ENCODE measurements at regions not wholly inside any gene's neighbourhood (a gene's known extent, or its start where the extent isn't known, plus 50 kb on each side); places are given as distances from the start of the nearest gene placed in this dataset.

- Histone ChIP-seq H4K8ac (ENCODE audit: low read length) (no peak overlapping the region), H2AK5ac (ENCODE audit: low read length, severe bottlenecking) (no peak overlapping the region), H3K27me3 (ENCODE audit: control insufficient read depth in 1 of 2, insufficient read depth in 1 of 2, low read length in 2 of 2) (peaks cover 54 to 56% of the 10 kb centered on the region in 2 experiments), H3K18ac (ENCODE audit: low read depth in 1 of 2, low read length in 2 of 2) (no peak overlapping the region), H2AFZ (ENCODE audit: low read depth, low read length) (no peak overlapping the region), H3K4me2 (ENCODE audit: low read length, poor library complexity, severe bottlenecking) (no peak overlapping the region), H2BK15ac (ENCODE audit: low read depth, poor library complexity, severe bottlenecking) (no peak overlapping the region), H3K36me3 (ENCODE audit: control insufficient read depth in 1 of 2, insufficient read depth in 2 of 2, low read depth in 1 of 2, low read length in 2 of 2) (no peaks in the 10 kb centered on the region), H2BK12ac (ENCODE audit: low read length in 2 of 2) (no peak overlapping the region), H2BK5ac (ENCODE audit: low read depth, low read length, poor library complexity, severe bottlenecking) (no peak overlapping the region), H3K79me1 (replicated peaks; ENCODE audit: low read length, poor library complexity, severe bottlenecking) (no peaks in the 10 kb centered on the region), H3K9ac (ENCODE audit: low read length) (no peak overlapping the region), H3K23ac (ENCODE audit: low read length in 2 of 2) (no peak overlapping the region), H2BK120ac (ENCODE audit: low read depth, low read length) (no peak overlapping the region), H3K9me3 (ENCODE audit: control insufficient read depth, low read length) (no peaks in the 10 kb centered on the region), H3K4ac (ENCODE audit: low read depth in 1 of 2, low read length in 2 of 2) (no peak overlapping the region), H4K91ac (ENCODE audit: low read length) (no peak overlapping the region), H3K4me1 (ENCODE audit: control insufficient read depth, insufficient read depth, low read depth, low read length) (no peaks in the 10 kb centered on the region), H3K27ac (ENCODE audit: low read length, poor library complexity, severe bottlenecking) (no peak overlapping the region), H3K4me3 (ENCODE audit: insufficient read depth in 1 of 2, low read depth in 1 of 2, low read length in 2 of 2) (no peak overlapping the region), H3K14ac (ENCODE audit: low read length in 2 of 2) (no peak overlapping the region)
- no peak for DNase-seq
- WGBS, result 76% methylated on average over 9 of the region's 9 CpGs
Observed at GRCh38 chr16:87098976-87099720, 218.0 kb downstream of the C16orf95 start.

GRCh38 chr16:87100306-87101058, 216.7 kb downstream of the C16orf95 start:
- Histone ChIP-seq H2BK120ac (ENCODE audit: low read depth, low read length) (no peak overlapping the region), H3K79me1 (replicated peaks; ENCODE audit: low read length, poor library complexity, severe bottlenecking) (no peaks in the 10 kb centered on the region), H3K9me3 (ENCODE audit: control insufficient read depth, low read length) (no peaks in the 10 kb centered on the region), H3K18ac (ENCODE audit: low read depth in 1 of 2, low read length in 2 of 2) (no peak overlapping the region), H2BK12ac (ENCODE audit: low read length in 2 of 2) (no peak overlapping the region), H3K4me3 (ENCODE audit: insufficient read depth in 1 of 2, low read depth in 1 of 2, low read length in 2 of 2) (no peak overlapping the region), H3K9ac (ENCODE audit: low read length) (no peak overlapping the region), H3K23ac (ENCODE audit: low read length in 2 of 2) (no peak overlapping the region), H3K27me3 (ENCODE audit: control insufficient read depth in 1 of 2, insufficient read depth in 1 of 2, low read length in 2 of 2) (peaks cover 43 to 45% of the 10 kb centered on the region in 2 experiments), H3K36me3 (ENCODE audit: control insufficient read depth in 1 of 2, insufficient read depth in 2 of 2, low read depth in 1 of 2, low read length in 2 of 2) (no peaks in the 10 kb centered on the region), H2BK5ac (ENCODE audit: low read depth, low read length, poor library complexity, severe bottlenecking) (no peak overlapping the region), H3K27ac (ENCODE audit: low read length, poor library complexity, severe bottlenecking) (no peak overlapping the region), H3K14ac (ENCODE audit: low read length in 2 of 2) (peak overlapping the region in 1 of 2 experiments; percentile 26), H4K8ac (ENCODE audit: low read length) (no peak overlapping the region), H3K4ac (ENCODE audit: low read depth in 1 of 2, low read length in 2 of 2) (no peak overlapping the region), H2AK5ac (ENCODE audit: low read length, severe bottlenecking) (no peak overlapping the region), H2AFZ (ENCODE audit: low read depth, low read length) (no peak overlapping the region), H3K4me1 (ENCODE audit: control insufficient read depth, insufficient read depth, low read depth, low read length) (no peaks in the 10 kb centered on the region), H4K91ac (ENCODE audit: low read length) (no peak overlapping the region), H2BK15ac (ENCODE audit: low read depth, poor library complexity, severe bottlenecking) (no peak overlapping the region), H3K4me2 (ENCODE audit: low read length, poor library complexity, severe bottlenecking) (no peak overlapping the region)
- DNase-seq, result no peak
- 59% methylated on average over 7 of the region's 11 CpGs for WGBS

GRCh38 chr16:87101903-87102302, 215.3 kb downstream of the C16orf95 start:
- no peak overlapping the region for H2AFZ ChIP-seq (ENCODE audit: low read depth, low read length)
- no peak overlapping the region for H3K14ac ChIP-seq (ENCODE audit: low read length in 2 of 2)
- no peaks in the 10 kb centered on the region for H3K79me1 ChIP-seq (replicated peaks; ENCODE audit: low read length, poor library complexity, severe bottlenecking)
- no peak overlapping the region for H4K8ac ChIP-seq (ENCODE audit: low read length)
- no peak overlapping the region for H3K18ac ChIP-seq (ENCODE audit: low read depth in 1 of 2, low read length in 2 of 2)
- no peak overlapping the region for H3K4me3 ChIP-seq (ENCODE audit: insufficient read depth in 1 of 2, low read depth in 1 of 2, low read length in 2 of 2)
- no peak overlapping the region for H3K23ac ChIP-seq (ENCODE audit: low read length in 2 of 2)
- no peak overlapping the region for H3K27ac ChIP-seq (ENCODE audit: low read length, poor library complexity, severe bottlenecking)
- no peak overlapping the region for H3K4ac ChIP-seq (ENCODE audit: low read depth in 1 of 2, low read length in 2 of 2)
- H2AK5ac ChIP-seq (ENCODE audit: low read length, severe bottlenecking), result no peak overlapping the region
- no peak overlapping the region for H2BK5ac ChIP-seq (ENCODE audit: low read depth, low read length, poor library complexity, severe bottlenecking)
- peaks cover 34 to 37% of the 10 kb centered on the region in 2 experiments for H3K27me3 ChIP-seq (ENCODE audit: control insufficient read depth in 1 of 2, insufficient read depth in 1 of 2, low read length in 2 of 2)
- 76% methylated on average over 3 of the region's 3 CpGs for WGBS
- H3K9me3 ChIP-seq (ENCODE audit: control insufficient read depth, low read length), result no peaks in the 10 kb centered on the region
- H2BK15ac ChIP-seq (ENCODE audit: low read depth, poor library complexity, severe bottlenecking), result no peak overlapping the region
- no peak for DNase-seq
- no peaks in the 10 kb centered on the region for H3K36me3 ChIP-seq (ENCODE audit: control insufficient read depth in 1 of 2, insufficient read depth in 2 of 2, low read depth in 1 of 2, low read length in 2 of 2)
- no peak overlapping the region for H3K9ac ChIP-seq (ENCODE audit: low read length)
- no peaks in the 10 kb centered on the region for H3K4me1 ChIP-seq (ENCODE audit: control insufficient read depth, insufficient read depth, low read depth, low read length)
- H2BK120ac ChIP-seq (ENCODE audit: low read depth, low read length), result no peak overlapping the region
- no peak overlapping the region for H2BK12ac ChIP-seq (ENCODE audit: low read length in 2 of 2)
- no peak overlapping the region for H3K4me2 ChIP-seq (ENCODE audit: low read length, poor library complexity, severe bottlenecking)
- no peak overlapping the region for H4K91ac ChIP-seq (ENCODE audit: low read length)

GRCh38 chr16:87107201-87107600, 210.0 kb downstream of the C16orf95 start:
- 100% methylated on average over 1 of the region's 2 CpGs for WGBS

More at GRCh38 chr16:87107201-87107600, 210.0 kb downstream of the C16orf95 start:
- no peak overlapping the region for H3K4ac ChIP-seq (ENCODE audit: low read depth in 1 of 2, low read length in 2 of 2)
- H2AFZ ChIP-seq (ENCODE audit: low read depth, low read length), result no peak overlapping the region
- H3K4me1 ChIP-seq (ENCODE audit: control insufficient read depth, insufficient read depth, low read depth, low read length), result no peaks in the 10 kb centered on the region
- no peak overlapping the region for H2AK5ac ChIP-seq (ENCODE audit: low read length, severe bottlenecking)
- H2BK120ac ChIP-seq (ENCODE audit: low read depth, low read length), result no peak overlapping the region
- H3K79me1 ChIP-seq (replicated peaks; ENCODE audit: low read length, poor library complexity, severe bottlenecking), result no peaks in the 10 kb centered on the region
- no peaks in the 10 kb centered on the region for H3K36me3 ChIP-seq (ENCODE audit: control insufficient read depth in 1 of 2, insufficient read depth in 2 of 2, low read depth in 1 of 2, low read length in 2 of 2)
- no peak for DNase-seq
- no peaks in the 10 kb centered on the region for H3K9me3 ChIP-seq (ENCODE audit: control insufficient read depth, low read length)
- H3K18ac ChIP-seq (ENCODE audit: low read depth in 1 of 2, low read length in 2 of 2), result no peak overlapping the region
- H3K9ac ChIP-seq (ENCODE audit: low read length), result no peak overlapping the region
- no peak overlapping the region for H2BK5ac ChIP-seq (ENCODE audit: low read depth, low read length, poor library complexity, severe bottlenecking)
- H3K27ac ChIP-seq (ENCODE audit: low read length, poor library complexity, severe bottlenecking), result no peak overlapping the region
- H3K14ac ChIP-seq (ENCODE audit: low read length in 2 of 2), result no peak overlapping the region
- H3K4me3 ChIP-seq (ENCODE audit: insufficient read depth in 1 of 2, low read depth in 1 of 2, low read length in 2 of 2), result no peak overlapping the region
- H3K23ac ChIP-seq (ENCODE audit: low read length in 2 of 2), result no peak overlapping the region
- peaks cover 4% of the 10 kb centered on the region in 2 experiments for H3K27me3 ChIP-seq (ENCODE audit: control insufficient read depth in 1 of 2, insufficient read depth in 1 of 2, low read length in 2 of 2)
- H2BK12ac ChIP-seq (ENCODE audit: low read length in 2 of 2), result no peak overlapping the region
- no peak overlapping the region for H2BK15ac ChIP-seq (ENCODE audit: low read depth, poor library complexity, severe bottlenecking)
- no peak overlapping the region for H3K4me2 ChIP-seq (ENCODE audit: low read length, poor library complexity, severe bottlenecking)
- no peak overlapping the region for H4K8ac ChIP-seq (ENCODE audit: low read length)
- no peak overlapping the region for H4K91ac ChIP-seq (ENCODE audit: low read length)

All from mesenchymal stem cell (in vitro differentiated cells and primary cell).